HEK293T (cell line): ENCODE measurements at regions not wholly inside any gene's neighbourhood (a gene's known extent, or its start where the extent isn't known, plus 50 kb on each side); places are given as distances from the start of the nearest gene placed in this dataset.

ENCODE experiments used
- CTCF ChIA-PET: fragments of 350-600 bp; formaldehyde crosslinking; extraction: SDS; loops from one replicate; lab custom pipeline; 2021; ENCODE audit warnings: antibody characterized with exemption, inconsistent platforms; lab: Yijun Ruan, JAX
- POLR2A ChIA-PET: fragments of 350-600 bp; formaldehyde crosslinking; extraction: SDS; loops from one replicate; lab custom pipeline; 2020; ENCODE audit warnings: antibody characterized with exemption, inconsistent platforms; lab: Yijun Ruan, JAX
- DNase-seq: peaks from one replicate; pipeline ENCODE4 v3.0.0; 2012; ENCODE audit warnings: mixed read lengths; ENCODE audit errors: extremely low spot score
- ARNT ChIP-seq: fragments of 450-650 bp; IDR thresholded peaks from 2 replicates; pipeline ENCODE4 v1.6.1; 2017; ENCODE audit warnings: mild to moderate bottlenecking
- BHLHE40 ChIP-seq: fragments of 450-650 bp; IDR thresholded peaks from 2 replicates; pipeline ENCODE4 v1.6.1; 2016; ENCODE audit warnings: mild to moderate bottlenecking, moderate library complexity, borderline replicate concordance
- CTBP1 ChIP-seq: fragments of 450-650 bp; IDR thresholded peaks from 2 replicates; pipeline ENCODE4 v1.6.1; 2016; ENCODE audit warnings: borderline replicate concordance
- ELF4 ChIP-seq: fragments of 450-650 bp; IDR thresholded peaks from 2 replicates; pipeline ENCODE4 v1.6.1; 2017; ENCODE audit warnings: antibody characterized with exemption
- FOXA1 ChIP-seq: fragments of 450-650 bp; IDR thresholded peaks from 2 replicates; pipeline ENCODE4 v1.6.1; 2016; ENCODE audit warnings: mild to moderate bottlenecking
- FOXK2 ChIP-seq: fragments of 450-650 bp; IDR thresholded peaks from 2 replicates; pipeline ENCODE4 v1.6.1; 2016; ENCODE audit warnings: mild to moderate bottlenecking
- FOXM1 ChIP-seq: fragments of 450-650 bp; IDR thresholded peaks from 2 replicates; pipeline ENCODE4 v1.6.1; 2017; ENCODE audit warnings: mild to moderate bottlenecking, borderline replicate concordance
- HDGF ChIP-seq: fragments of 450-650 bp; IDR thresholded peaks from 2 replicates; pipeline ENCODE4 v1.6.1; 2017; ENCODE audit warnings: antibody characterized with exemption, borderline replicate concordance
- L3MBTL2 ChIP-seq: fragments of 450-650 bp; conservative IDR thresholded peaks from 2 replicates; pipeline ENCODE4 v1.6.1; 2016; ENCODE audit warnings: mild to moderate bottlenecking
- LEF1 ChIP-seq: fragments of 450-650 bp; IDR thresholded peaks from 2 replicates; pipeline ENCODE4 v1.6.1; 2017; ENCODE audit warnings: mild to moderate bottlenecking, borderline replicate concordance
- NFRKB ChIP-seq: fragments of 450-650 bp; IDR thresholded peaks from 2 replicates; pipeline ENCODE4 v1.6.1; 2016; ENCODE audit warnings: mild to moderate bottlenecking, moderate library complexity
- SP1 ChIP-seq: fragments of 450-650 bp; IDR thresholded peaks from 2 replicates; pipeline ENCODE4 v1.6.1; 2017
- SUZ12 ChIP-seq: fragments of 450-650 bp; IDR thresholded peaks from 2 replicates; pipeline ENCODE4 v1.6.1; 2016; ENCODE audit warnings: mild to moderate bottlenecking
- TARDBP ChIP-seq: fragments of 450-650 bp; IDR thresholded peaks from 2 replicates; pipeline ENCODE4 v1.6.1; 2016
- ZNF384 ChIP-seq: fragments of 450-650 bp; IDR thresholded peaks from 2 replicates; pipeline ENCODE4 v1.6.1; 2016
- TF ChIP-seq, protein P1 (sequence below): fragments of 450-650 bp; IDR thresholded peaks from 2 replicates; pipeline ENCODE4 v1.6.1; 2016

DNA sequence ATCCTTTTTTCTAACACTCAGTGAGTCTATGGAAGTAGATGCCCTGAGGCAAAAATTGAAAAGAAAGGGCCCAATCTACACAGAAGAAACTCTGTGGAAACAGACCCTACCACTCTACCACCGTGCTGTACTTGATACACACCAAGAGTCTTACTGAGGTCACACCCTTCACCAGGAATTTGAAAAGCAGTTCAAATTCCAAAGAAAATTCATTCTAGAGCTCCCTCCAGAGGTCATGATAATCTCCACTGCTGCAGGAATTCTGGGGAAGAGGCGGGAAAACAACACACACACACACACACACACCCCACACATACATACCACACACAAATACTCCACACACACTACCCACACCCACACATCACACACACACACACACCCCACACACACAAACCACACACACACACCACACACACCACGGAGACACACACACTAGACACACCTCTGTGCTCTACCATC is 336.8 kb downstream of the HDGFL1 start:
- POLR2A ChIA-PET, result interaction anchor here (0.7 kb wide), 1 partner anchor 605 kb away, joined by 3 read pairs; no protein-coding TSS in a partner anchor
- CTCF ChIA-PET, result no interaction called here
- TF ChIP-seq ELF4 (no peak), L3MBTL2 (peak; percentile 80)
- DNase-seq, result peak; percentile 21

DNA sequence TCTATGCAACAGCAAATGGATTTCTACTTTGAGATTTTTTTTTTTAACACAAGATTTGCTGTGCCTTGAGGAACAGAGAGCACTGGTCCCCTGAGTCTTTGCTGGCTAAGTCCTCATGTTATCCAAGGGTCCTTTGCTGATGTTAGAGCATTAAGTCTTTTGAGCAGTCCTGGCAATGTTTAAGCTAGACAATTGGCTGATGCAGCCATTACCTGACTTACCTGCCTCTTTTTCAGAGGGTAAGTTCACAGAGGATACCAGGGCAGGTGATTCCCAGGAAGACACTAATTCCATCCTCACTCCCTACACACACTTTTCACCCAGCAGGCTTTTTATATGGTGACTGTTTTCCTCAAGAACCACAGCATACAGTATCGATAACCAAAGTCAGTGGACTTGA is 337.7 kb downstream of the HDGFL1 start:
- ChIA-PET POLR2A (interaction anchor here (0.6 kb wide), 1 partner anchor 1314 kb away, joined by 3 read pairs; the partner anchor contains the start of gene SOX4), CTCF (no interaction called here)
- no peak for DNase-seq
- no peak for TF ChIP-seq ZNF384
- no peak for TF ChIP-seq LEF1
- TF ChIP-seq TARDBP, result no peak
- no peak for TF ChIP-seq NFRKB
- no peak for TF ChIP-seq L3MBTL2
- TF ChIP-seq BHLHE40, result no peak
- TF ChIP-seq FOXK2, result no peak
- no peak for TF ChIP-seq SUZ12
- TF ChIP-seq CTBP1, result no peak
- no peak for TF ChIP-seq ARNT
- TF ChIP-seq SP1, result no peak
- TF ChIP-seq HDGF, result no peak
- TF ChIP-seq ELF4, result no peak
- no peak for TF ChIP-seq FOXM1
- TF ChIP-seq, protein P1, sequence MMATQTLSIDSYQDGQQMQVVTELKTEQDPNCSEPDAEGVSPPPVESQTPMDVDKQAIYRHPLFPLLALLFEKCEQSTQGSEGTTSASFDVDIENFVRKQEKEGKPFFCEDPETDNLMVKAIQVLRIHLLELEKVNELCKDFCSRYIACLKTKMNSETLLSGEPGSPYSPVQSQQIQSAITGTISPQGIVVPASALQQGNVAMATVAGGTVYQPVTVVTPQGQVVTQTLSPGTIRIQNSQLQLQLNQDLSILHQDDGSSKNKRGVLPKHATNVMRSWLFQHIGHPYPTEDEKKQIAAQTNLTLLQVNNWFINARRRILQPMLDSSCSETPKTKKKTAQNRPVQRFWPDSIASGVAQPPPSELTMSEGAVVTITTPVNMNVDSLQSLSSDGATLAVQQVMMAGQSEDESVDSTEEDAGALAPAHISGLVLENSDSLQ, result no peak
- no peak for TF ChIP-seq FOXA1

DNA sequence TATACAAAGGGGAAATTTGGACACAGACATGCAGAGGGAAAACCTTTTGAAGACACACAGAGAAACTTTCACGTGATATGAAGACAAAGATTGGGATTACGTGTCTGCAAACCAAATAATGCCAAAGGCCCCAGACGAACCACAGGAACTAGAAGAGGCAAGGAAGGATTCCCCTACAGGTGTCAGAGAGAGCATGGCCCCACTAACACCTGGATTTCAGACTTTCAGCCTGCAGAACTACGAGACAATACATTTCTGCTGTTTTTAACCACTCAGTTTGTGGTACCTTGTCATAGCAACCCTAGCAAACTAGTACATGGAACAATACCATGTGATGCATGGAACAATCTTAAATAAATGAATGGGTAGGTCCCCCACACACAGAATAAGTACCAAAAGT is 341.0 kb downstream of the HDGFL1 start:
- ChIA-PET POLR2A (no interaction called here), CTCF (no interaction called here)
- no peak for TF ChIP-seq ZNF384
- no peak for TF ChIP-seq BHLHE40
- TF ChIP-seq ELF4, result no peak
- no peak for TF ChIP-seq HDGF
- no peak for TF ChIP-seq FOXA1
- no peak for TF ChIP-seq SUZ12
- TF ChIP-seq TARDBP, result no peak
- no peak for TF ChIP-seq L3MBTL2
- TF ChIP-seq SP1, result no peak
- TF ChIP-seq, protein P1, result no peak
- TF ChIP-seq NFRKB, result no peak
- no peak for TF ChIP-seq FOXK2
- TF ChIP-seq ARNT, result no peak
- TF ChIP-seq CTBP1, result no peak
- no peak for TF ChIP-seq LEF1
- TF ChIP-seq FOXM1, result no peak
- no peak for DNase-seq

DNA sequence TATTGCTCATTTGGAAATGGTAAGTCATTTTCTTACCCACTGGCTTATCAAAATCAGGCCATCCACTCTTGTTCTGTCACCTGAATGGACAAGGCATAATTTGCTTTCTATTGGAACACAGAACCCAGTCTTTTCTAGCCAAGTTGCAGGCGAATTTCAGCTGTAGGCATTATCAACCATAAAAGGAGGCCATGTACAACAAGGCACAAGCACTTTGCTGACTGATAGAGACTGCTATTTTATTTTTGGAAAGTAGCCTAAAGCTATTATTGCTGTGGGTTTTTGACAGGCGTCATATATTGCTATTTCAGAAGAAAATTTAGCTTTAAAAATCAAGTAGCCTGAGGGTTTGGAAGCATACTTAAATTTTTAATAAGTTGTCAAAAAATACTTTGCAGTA is 344.2 kb downstream of the HDGFL1 start:
- TF ChIP-seq FOXA1 (no peak), SUZ12 (no peak), TARDBP (no peak), SP1 (no peak), L3MBTL2 (no peak), FOXM1 (no peak), FOXK2 (no peak), ARNT (no peak), CTBP1 (no peak), ELF4 (no peak), NFRKB (no peak), HDGF (no peak), BHLHE40 (no peak), LEF1 (no peak), ZNF384 (no peak)
- TF ChIP-seq, protein P1, result no peak
- DNase-seq, result no peak
- ChIA-PET CTCF (no interaction called here), POLR2A (no interaction called here)

DNA sequence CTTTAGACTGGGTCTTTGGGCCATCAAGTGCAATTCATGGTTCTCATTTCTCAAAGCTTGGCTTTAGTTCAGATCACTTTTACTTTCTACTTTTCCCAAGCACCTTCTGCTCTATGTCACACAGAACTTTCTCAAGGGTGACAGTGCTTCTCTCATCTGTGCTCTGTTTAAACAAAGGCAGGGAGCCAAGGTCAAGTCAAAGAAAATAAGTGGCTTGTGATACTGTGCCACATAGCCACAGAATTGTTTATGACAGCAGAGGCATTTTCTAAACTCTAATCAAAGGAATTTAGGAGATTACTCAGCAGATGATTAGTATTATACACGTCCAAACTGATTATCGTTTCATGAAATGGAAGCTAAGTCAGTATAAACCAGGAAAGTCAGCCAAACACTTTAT is 348.0 kb downstream of the HDGFL1 start:
- DNase-seq, result no peak
- TF ChIP-seq CTBP1, result no peak
- no peak for TF ChIP-seq NFRKB
- no peak for TF ChIP-seq SUZ12
- no peak for TF ChIP-seq ZNF384
- no peak for TF ChIP-seq L3MBTL2
- no peak for TF ChIP-seq ARNT
- TF ChIP-seq, protein P1, result no peak
- no peak for TF ChIP-seq FOXM1
- TF ChIP-seq ELF4, result no peak
- TF ChIP-seq FOXK2, result no peak
- TF ChIP-seq SP1, result no peak
- TF ChIP-seq LEF1, result no peak
- no peak for TF ChIP-seq BHLHE40
- TF ChIP-seq TARDBP, result no peak
- ChIA-PET CTCF (no interaction called here), POLR2A (no interaction called here)
